HCT116 (cell line): ENCODE measurements at regions not wholly inside any gene's neighbourhood (a gene's known extent, or its start where the extent isn't known, plus 50 kb on each side); places are given as distances from the start of the nearest gene placed in this dataset.

ENCODE experiments used
- ATAC-seq: fragments of 200-7000 bp; cut with Tn5 transposase; 2 replicates; pipeline ENCODE4 v1.9.1; 2020; ENCODE audit warnings: mild to moderate bottlenecking, moderate library complexity
- BruUV-seq: library from RNA; stranded (reverse); fragments of 400-500 nt; replicated peaks from 2 replicates; lab custom pipeline; 2021; lab: Mats Ljungman, UMichigan
- CTCF ChIA-PET: fragments of 300-600 bp; sonication (Branson Sonifier 250); formaldehyde crosslinking; loops from one replicate; lab custom pipeline; 2021; ENCODE audit warnings: antibody characterized with exemption; lab: Charles Lee
- POLR2A ChIA-PET: fragments of 300-600, 350-600 bp; sonication (Branson Sonifier 250); formaldehyde crosslinking; loops from one replicate; lab custom pipeline; 2021; ENCODE audit warnings: antibody characterized with exemption; lab: Charles Lee
- RAD21 ChIA-PET, 2 experiments: fragments of 300-600 bp; sonication (Branson Sonifier 250); formaldehyde crosslinking; loops; one replicate each; lab custom pipeline; 2023; ENCODE audit warnings: low total read pairs in 2 of 2; ENCODE audit not compliant: uncharacterized antibody in 2 of 2, unreplicated experiment in 2 of 2, low non-redundant PET in 1 of 2; lab: Charles Lee
- DNase-seq: peaks from one replicate; pipeline ENCODE4 v3.0.0-alpha.2; 2010; ENCODE audit warnings: low read depth, low spot score
- H2AFZ ChIP-seq: fragments of 200-600 bp; shearing (Covaris generic), sonication (generic); 2 replicates; pipeline ENCODE4 v1.6.1; 2017; ENCODE audit warnings: low read depth, mixed run types, mixed read lengths, antibody characterized with exemption, low read length; ENCODE audit not compliant: poor library complexity, severe bottlenecking
- H3K27ac ChIP-seq: 2 replicates; pipeline ENCODE4 v1.5.1; 2012; ENCODE audit warnings: low read depth, low read length
- H3K27me3 ChIP-seq: fragments of 200-600 bp; sonication (generic); 2 replicates; pipeline ENCODE4 v1.6.1; 2016; ENCODE audit warnings: mixed run types, low read length, mixed read lengths; ENCODE audit not compliant: insufficient read depth
- H3K36me3 ChIP-seq, 2 experiments: fragments of 200-500 bp in 1 of 2; fragments of 200-600 bp in 1 of 2; sonication (Bioruptor generic) in 1 of 2; sonication (generic) in 1 of 2; 2 replicates each; pipeline versions ENCODE4 v1.5.1 to v1.6.1; 2014 to 2016; ENCODE audit warnings: low read length in 2 of 2, inconsistent platforms in 1 of 2, mixed read lengths in 1 of 2, mixed run types in 1 of 2; ENCODE audit not compliant: insufficient read depth in 2 of 2, control insufficient read depth in 1 of 2
- H3K4me1 ChIP-seq, 2 experiments: fragments of 200-600 bp in 1 of 2; sonication (generic) in 1 of 2; 2 replicates each; pipeline versions ENCODE4 v1.5.1 to v1.6.1; 2012 to 2017; ENCODE audit warnings: low read length in 2 of 2, inconsistent platforms in 1 of 2, mild to moderate bottlenecking in 1 of 2, mixed read lengths in 1 of 2, mixed run types in 1 of 2, moderate library complexity in 1 of 2; ENCODE audit not compliant: insufficient read depth in 2 of 2, control insufficient read depth in 1 of 2
- H3K4me2 ChIP-seq: fragments of 200-600 bp; sonication (generic); 2 replicates; pipeline ENCODE4 v1.6.1; 2017; ENCODE audit warnings: mixed run types, low read length, mixed read lengths
- H3K4me3 ChIP-seq, 2 experiments: fragments of 200-600 bp in 1 of 2; sonication (generic) in 1 of 2; replicated peaks in 1 of 2; 2 replicates each; pipeline ENCODE4 v1.5.1; 2011 to 2016; ENCODE audit warnings: low read length in 2 of 2, control low read depth in 1 of 2, low read depth in 1 of 2, mild to moderate bottlenecking in 1 of 2, mixed read lengths in 1 of 2, mixed run types in 1 of 2
- H3K79me2 ChIP-seq: fragments of 200-600 bp; sonication (generic); 2 replicates; pipeline ENCODE4 v1.6.1; 2017; ENCODE audit warnings: mild to moderate bottlenecking, mixed run types, low read length, moderate library complexity, mixed read lengths; ENCODE audit not compliant: insufficient read depth
- H3K9ac ChIP-seq: fragments of 200-600 bp; sonication (generic); 2 replicates; pipeline ENCODE4 v1.6.1; 2016; ENCODE audit warnings: low read length, mixed read lengths
- H3K9me2 ChIP-seq: fragments of 200-600 bp; sonication (generic), shearing (Covaris generic); 2 replicates; pipeline ENCODE4 v1.6.1; 2017; ENCODE audit warnings: mixed run types, mild to moderate bottlenecking, moderate library complexity; ENCODE audit not compliant: insufficient read depth
- H3K9me3 ChIP-seq, 2 experiments: fragments of 200-500 bp in 1 of 2; fragments of 200-600 bp in 1 of 2; sonication (Bioruptor generic) in 1 of 2; sonication (generic) in 1 of 2; 2 replicates each; pipeline ENCODE4 v1.6.1; 2014 to 2017; ENCODE audit warnings: low read length in 2 of 2, mixed read lengths in 2 of 2, inconsistent platforms in 1 of 2, low read depth in 1 of 2, mild to moderate bottlenecking in 1 of 2, mixed run types in 1 of 2, moderate library complexity in 1 of 2; ENCODE audit not compliant: control insufficient read depth in 1 of 2, insufficient read depth in 1 of 2
- H4K20me1 ChIP-seq: fragments of 200-600 bp; sonication (generic), shearing (Covaris generic); 2 replicates; pipeline ENCODE4 v1.6.1; 2017; ENCODE audit warnings: mixed run types, mild to moderate bottlenecking, moderate library complexity; ENCODE audit not compliant: insufficient read depth
- CBX3 ChIP-seq: IDR thresholded peaks from 2 replicates; pipeline ENCODE4 v1.6.1; 2012; ENCODE audit warnings: low read depth
- CEBPB ChIP-seq: IDR thresholded peaks from 2 replicates; pipeline ENCODE4 v1.6.1; 2012; ENCODE audit warnings: low read depth
- CTCF ChIP-seq, 3 experiments: fragments of 200-600 bp in 1 of 3; sonication (generic) in 1 of 3; IDR thresholded peaks in 2 of 3; conservative IDR thresholded peaks in 1 of 3; 2 replicates each; pipeline ENCODE4 v1.5.1; 2012 to 2017; ENCODE audit warnings: low read depth in 2 of 3, low read length in 2 of 3, antibody characterized with exemption in 1 of 3, borderline replicate concordance in 1 of 3, control low read depth in 1 of 3, mild to moderate bottlenecking in 1 of 3, mixed read lengths in 1 of 3, mixed run types in 1 of 3, moderate library complexity in 1 of 3; ENCODE audit not compliant: insufficient read depth in 1 of 3
- EGR1 ChIP-seq: IDR thresholded peaks from 2 replicates; pipeline ENCODE4 v1.6.1; 2012; ENCODE audit warnings: low read depth
- ELF1 ChIP-seq: IDR thresholded peaks from 2 replicates; pipeline ENCODE4 v1.6.1; 2012; ENCODE audit warnings: low read depth, borderline replicate concordance
- REST ChIP-seq: IDR thresholded peaks from 2 replicates; pipeline ENCODE4 v1.6.1; 2012; ENCODE audit warnings: low read depth
- SP1 ChIP-seq: IDR thresholded peaks from 2 replicates; pipeline ENCODE4 v1.6.1; 2012; ENCODE audit warnings: low read depth
- YY1 ChIP-seq: IDR thresholded peaks from 2 replicates; pipeline ENCODE4 v1.6.1; 2011; ENCODE audit warnings: low read length, low read depth, moderate library complexity, mild to moderate bottlenecking; ENCODE audit not compliant: insufficient replicate concordance; ENCODE audit errors: extremely low read depth
- ZBTB33 ChIP-seq: IDR thresholded peaks from 2 replicates; pipeline ENCODE4 v1.6.1; 2011; ENCODE audit warnings: mild to moderate bottlenecking, low read length, moderate library complexity; ENCODE audit not compliant: insufficient replicate concordance; ENCODE audit errors: extremely low read depth
- ZNF274 ChIP-seq: fragments of 200-500 bp; sonication (Bioruptor generic); IDR thresholded peaks from 2 replicates; pipeline ENCODE4 v1.6.1; 2014; ENCODE audit warnings: mild to moderate bottlenecking, low read depth, low read length, inconsistent platforms
- intact Hi-C: fragments of 100-400 bp; cut with micrococcal nuclease; formaldehyde crosslinking; loops from 2 replicates; pipeline ENCODE4 v1.10.0; 2022

- Histone ChIP-seq H3K9me2 (no peaks in the 10 kb centered on the region), H3K27me3 (no peaks in the 10 kb centered on the region), H4K20me1 (no peaks in the 10 kb centered on the region), H3K79me2 (no peaks in the 10 kb centered on the region), H2AFZ (no peak overlapping the region), H3K9ac (no peak overlapping the region), H3K4me2 (no peak overlapping the region), H3K27ac (no peak overlapping the region), H3K36me3 (no peaks in the 10 kb centered on the region), H3K4me3 (no peak overlapping the region), H3K9me3 (peaks cover 0 to 5% of the 10 kb centered on the region in 2 experiments; a peak in 1 of 4 replicates), H3K4me1 (no peaks in the 10 kb centered on the region)
- no TSS peak for BruUV-seq
- POLR2A ChIA-PET = no interaction called here
- intact Hi-C loops = no loop called here
- CTCF ChIA-PET = no interaction called here
- no peak for DNase-seq
- no peak for TF ChIP-seq YY1
- no peak for TF ChIP-seq ZNF274
- TF ChIP-seq CBX3 = no peak
- TF ChIP-seq CTCF (IDR thresholded peaks at IDR 0.05 in 2 of 3, conservative IDR thresholded peaks at IDR 0.05 in 1 of 3; ENCODE audit: borderline replicate concordance in 1 of 3, insufficient read depth in 1 of 3, low read depth in 2 of 3, low read length in 2 of 3) = no peak
- ATAC-seq = no peak
- RAD21 ChIA-PET = no interaction called here
These were observed 288.1 kb upstream of the CELF4 start for GRCh38 chr18:37853706-37854105.

GRCh38 chr18:37852464-37852863, 286.9 kb upstream of the CELF4 start:
- peaks cover 0 to 5% of the 10 kb centered on the region in 2 experiments; a peak in 1 of 4 replicates for H3K9me3 ChIP-seq
- no peaks in the 10 kb centered on the region for H3K27me3 ChIP-seq
- H3K79me2 ChIP-seq = no peaks in the 10 kb centered on the region
- H3K36me3 ChIP-seq = no peaks in the 10 kb centered on the region
- ChIA-PET POLR2A (no interaction called here), RAD21 (no interaction called here), CTCF (no interaction called here)
- intact Hi-C loops = no loop called here
- ATAC-seq (no peak), DNase-seq (no peak)
- H3K9me2 ChIP-seq = no peaks in the 10 kb centered on the region
- H4K20me1 ChIP-seq = no peaks in the 10 kb centered on the region
- H2AFZ ChIP-seq = no peak overlapping the region
- H3K27ac ChIP-seq = no peak overlapping the region
- H3K4me1 ChIP-seq = no peaks in the 10 kb centered on the region
- no peak overlapping the region for H3K4me3 ChIP-seq
- H3K9ac ChIP-seq = no peak overlapping the region
- no peak overlapping the region for H3K4me2 ChIP-seq
- no TSS peak for BruUV-seq
- TF ChIP-seq SP1 = no peak
- TF ChIP-seq ZBTB33 = no peak
- no peak for TF ChIP-seq EGR1
- TF ChIP-seq REST = no peak
- TF ChIP-seq ELF1 = no peak
- no peak for TF ChIP-seq CEBPB
